GM12891 (cell line): ENCODE measurements at regions not wholly inside any gene's neighbourhood (a gene's known extent, or its start where the extent isn't known, plus 50 kb on each side); places are given as distances from the start of the nearest gene placed in this dataset.

Experiments
- POLR2AphosphoS5 ChIP-seq: IDR thresholded peaks from 2 replicates; pipeline ENCODE4 v1.6.1; 2011; ENCODE audit warnings: low read depth, low read length, control low read depth
- POU2F2 ChIP-seq: IDR thresholded peaks from 2 replicates; pipeline ENCODE4 v1.6.1; 2011; ENCODE audit warnings: low read depth, mild to moderate bottlenecking, control low read depth, low read length, moderate library complexity

GRCh38 chr4:142922720-142923119, 76.6 kb upstream of the INPP4B start:
- TF ChIP-seq POU2F2, result no peak
- no peak for TF ChIP-seq POLR2AphosphoS5
